Spleen (tissue), 11 donors: ENCODE measurements at regions not wholly inside any gene's neighbourhood (a gene's known extent, or its start where the extent isn't known, plus 50 kb on each side); places are given as distances from the start of the nearest gene placed in this dataset.
A peak's percentile ranks its signal among the peaks of the same experiment; 100 is the strongest.

ENCODE experiments used
- DNase-seq: peaks from one replicate; pipeline ENCODE4 v3.0.0-alpha.2; 2020
- H3K27ac ChIP-seq, 8 donors: fragments of 200-600 bp; sonication (generic) in 7 of 8; 1 replicate in 4 of 8; 2 replicates in 4 of 8; pipeline versions ENCODE4 v1.5.0 to v1.8.0; 2016 to 2021; ENCODE audit warnings: inconsistent platforms in 4 of 8, mild to moderate bottlenecking in 4 of 8, moderate library complexity in 1 of 8
- H3K27me3 ChIP-seq, 7 donors: fragments of 200-600 bp; sonication (generic) in 6 of 7; replicated peaks in 1 of 7; 1 replicate in 4 of 7; 2 replicates in 3 of 7; pipeline versions ENCODE4 v1.5.0 to v1.8.0; 2016 to 2021; ENCODE audit warnings: inconsistent platforms in 3 of 7, mild to moderate bottlenecking in 1 of 7
- H3K36me3 ChIP-seq, 6 donors: fragments of 200-600 bp; sonication (generic) in 5 of 6; 1 replicate in 4 of 6; 2 replicates in 2 of 6; pipeline versions ENCODE4 v1.5.0 to v1.8.0; 2016 to 2021; ENCODE audit warnings: inconsistent platforms in 2 of 6
- H3K4me1 ChIP-seq, 6 donors: fragments of 200-600 bp; sonication (generic) in 5 of 6; 1 replicate in 3 of 6; 2 replicates in 3 of 6; pipeline versions ENCODE4 v1.5.0 to v1.8.0; 2016 to 2021; ENCODE audit warnings: inconsistent platforms in 3 of 6
- H3K4me3 ChIP-seq, 8 donors: fragments of 200-600 bp; sonication (generic) in 7 of 8; 1 replicate in 4 of 8; 2 replicates in 4 of 8; pipeline versions ENCODE4 v1.5.0 to v1.8.0; 2016 to 2021; ENCODE audit warnings: inconsistent platforms in 4 of 8, mild to moderate bottlenecking in 4 of 8, moderate library complexity in 2 of 8
- H3K9me3 ChIP-seq, 8 donors: fragments of 200-600 bp; sonication (generic) in 7 of 8; 1 replicate in 4 of 8; 2 replicates in 4 of 8; pipeline versions ENCODE4 v1.5.0 to v1.8.0; 2016 to 2021; ENCODE audit warnings: inconsistent platforms in 4 of 8
- CTCF ChIP-seq, 11 experiments: fragments of 200-600 bp in 7 of 11; fragments of 450-650 bp in 4 of 11; sonication (generic) in 4 of 11; IDR thresholded peaks in 8 of 11; conservative IDR thresholded peaks in 3 of 11; 1 replicate in 7 of 11; 2 replicates in 4 of 11; pipeline versions ENCODE4 v1.4.0 to v1.8.0; 2016 to 2021; ENCODE audit warnings: antibody characterized with exemption in 11 of 11, inconsistent platforms in 4 of 11, mild to moderate bottlenecking in 1 of 11
- POLR2A ChIP-seq, 3 donors: fragments of 450-650 bp; IDR thresholded peaks; one replicate each; pipeline ENCODE4 v1.5.1; 2017; ENCODE audit warnings: antibody characterized with exemption in 3 of 3, mild to moderate bottlenecking in 1 of 3
- POLR2AphosphoS5 ChIP-seq, 3 donors: sonication (generic); formaldehyde crosslinking; IDR thresholded peaks; one replicate each; pipeline ENCODE4 v1.5.1; 2017; ENCODE audit warnings: antibody characterized with exemption in 3 of 3
- WGBS, 5 donors: extraction: QIAGEN DNeasy Blood & Tissue Kit in 3 of 5; methylation state at CpG; one replicate each; pipeline versions ENCODE4 v1.1.5 to v1.1.7; 2013 to 2018; 5-methylcytosine and 5-hydroxymethylcytosine counted together
- intact Hi-C: fragments of 100-400 bp; cut with DNase I; formaldehyde crosslinking; loops from one replicate; pipeline ENCODE4 v1.15.0; 2023; ENCODE audit warnings: low total_unique reads
- donor health status: healthy with polysubstance abuse.
- donor health status: DM: no; HTN: no; CAD: no; lungs with moderate emphysema.
- donor health status: DM: no; HTN: no; CAD: no.
- donor health status: Bipolar disorder and iron deficiency.
- donor health status: healthy.
- donor health status: DM: no; HTN: no; CAD: no.
- donor health status: DM: yes; HTN: yes; CAD: no.

GRCh38 chr2:48195169-48195568, 119.3 kb upstream of the FOXN2 start:
- WGBS, 5 donors = 79 to 96% (median 88%) methylated on average over 3 of the region's 3 CpGs
- H3K27me3 ChIP-seq = no peaks in the 10 kb centered on the region
- H3K4me3 ChIP-seq = no peak overlapping the region
- H3K9me3 ChIP-seq = no peaks in the 10 kb centered on the region
- TF ChIP-seq CTCF (IDR thresholded peaks at IDR 0.05 in 8 of 11, conservative IDR thresholded peaks at IDR 0.05 in 3 of 11) (no peak), POLR2AphosphoS5 (IDR thresholded peaks at IDR 0.05) (no peak), POLR2A (IDR thresholded peaks at IDR 0.05) (no peak)
- intact Hi-C loops = no loop called here
- DNase-seq = no peak
- no peak overlapping the region for H3K27ac ChIP-seq
- H3K36me3 ChIP-seq = no peaks in the 10 kb centered on the region
- peaks cover 0 to 37% (median under 1%) of the 10 kb centered on the region in 6 donors for H3K4me1 ChIP-seq

GRCh38 chr2:48197618-48198017, 116.9 kb upstream of the FOXN2 start:
- no peaks in the 10 kb centered on the region for H3K27me3 ChIP-seq
- H3K36me3 ChIP-seq = no peaks in the 10 kb centered on the region
- WGBS, 5 donors = 81 to 97% (median 92%) methylated on average over 1 of the region's 1 CpG
- no peak overlapping the region for H3K4me3 ChIP-seq
- intact Hi-C loops = no loop called here
- H3K9me3 ChIP-seq = no peaks in the 10 kb centered on the region
- TF ChIP-seq POLR2AphosphoS5 (IDR thresholded peaks at IDR 0.05) (no peak), POLR2A (IDR thresholded peaks at IDR 0.05) (no peak), CTCF (IDR thresholded peaks at IDR 0.05 in 8 of 11, conservative IDR thresholded peaks at IDR 0.05 in 3 of 11) (no peak)
- peaks cover 0 to 33% (median 0%) of the 10 kb centered on the region in 6 donors for H3K4me1 ChIP-seq
- DNase-seq = no peak
- no peak overlapping the region for H3K27ac ChIP-seq

- no peak overlapping the region for H3K4me3 ChIP-seq
- H3K27me3 ChIP-seq = no peaks in the 10 kb centered on the region
- peaks cover 0 to 33% (median 0%) of the 10 kb centered on the region in 6 donors for H3K4me1 ChIP-seq
- no peak for TF ChIP-seq POLR2AphosphoS5 (IDR thresholded peaks at IDR 0.05)
- no peak for TF ChIP-seq CTCF (IDR thresholded peaks at IDR 0.05 in 8 of 11, conservative IDR thresholded peaks at IDR 0.05 in 3 of 11)
- TF ChIP-seq POLR2A (IDR thresholded peaks at IDR 0.05) = no peak
- 35 to 90% (median 77%) methylated on average over 1 of the region's 1 CpG for WGBS, 5 donors
- peak overlapping the region in 1 of 8 donors; percentile 7 for H3K27ac ChIP-seq
- no peak for DNase-seq
- intact Hi-C loops = no loop called here
- no peaks in the 10 kb centered on the region for H3K36me3 ChIP-seq
- H3K9me3 ChIP-seq = no peaks in the 10 kb centered on the region
These were observed 116.1 kb upstream of the FOXN2 start for GRCh38 chr2:48198371-48198770.

- no peak for DNase-seq
- no peaks in the 10 kb centered on the region for H3K36me3 ChIP-seq
- no peaks in the 10 kb centered on the region for H3K27me3 ChIP-seq
- intact Hi-C loops = no loop called here
- WGBS, 5 donors = 89 to 97% (median 95%) methylated on average over 7 of the region's 7 CpGs
- peak overlapping the region in 1 of 8 donors; percentile 7 for H3K27ac ChIP-seq
- TF ChIP-seq POLR2AphosphoS5 (IDR thresholded peaks at IDR 0.05) = no peak
- no peak for TF ChIP-seq CTCF (IDR thresholded peaks at IDR 0.05 in 8 of 11, conservative IDR thresholded peaks at IDR 0.05 in 3 of 11)
- TF ChIP-seq POLR2A (IDR thresholded peaks at IDR 0.05) = no peak
- peaks cover 0 to 33% (median 0%) of the 10 kb centered on the region in 6 donors for H3K4me1 ChIP-seq
- H3K4me3 ChIP-seq = no peak overlapping the region
- no peaks in the 10 kb centered on the region for H3K9me3 ChIP-seq
These were observed 115.4 kb upstream of the FOXN2 start for GRCh38 chr2:48199070-48199469.
